Urinary bladder (tissue), 3 donors: ENCODE measurements at regions not wholly inside any gene's neighbourhood (a gene's known extent, or its start where the extent isn't known, plus 50 kb on each side); places are given as distances from the start of the nearest gene placed in this dataset.

Experiments used
- DNase-seq: peaks from one replicate; pipeline ENCODE4 v3.0.0-alpha.2; 2015; ENCODE audit errors: extremely low spot score
- H3K27ac ChIP-seq: one replicate; pipeline ENCODE4 v1.5.1; 2013; ENCODE audit warnings: low read depth, mild to moderate bottlenecking, moderate library complexity
- H3K36me3 ChIP-seq: one replicate; pipeline ENCODE4 v1.6.1; 2013; ENCODE audit warnings: mild to moderate bottlenecking, moderate library complexity; ENCODE audit not compliant: insufficient read depth
- H3K4me1 ChIP-seq: one replicate; pipeline ENCODE4 v1.6.1; 2013; ENCODE audit warnings: mild to moderate bottlenecking, moderate library complexity; ENCODE audit not compliant: insufficient read depth
- H3K4me3 ChIP-seq: one replicate; pipeline ENCODE4 v1.5.1; 2013; ENCODE audit warnings: low read depth, low read length
- WGBS: extraction: QIAGEN DNeasy Blood & Tissue Kit; methylation state at CpG from one replicate; pipeline ENCODE4 v1.1.7; 2013; 5-methylcytosine and 5-hydroxymethylcytosine counted together
- donor health status: healthy with polysubstance abuse.
- donor health status: healthy.

DNA sequence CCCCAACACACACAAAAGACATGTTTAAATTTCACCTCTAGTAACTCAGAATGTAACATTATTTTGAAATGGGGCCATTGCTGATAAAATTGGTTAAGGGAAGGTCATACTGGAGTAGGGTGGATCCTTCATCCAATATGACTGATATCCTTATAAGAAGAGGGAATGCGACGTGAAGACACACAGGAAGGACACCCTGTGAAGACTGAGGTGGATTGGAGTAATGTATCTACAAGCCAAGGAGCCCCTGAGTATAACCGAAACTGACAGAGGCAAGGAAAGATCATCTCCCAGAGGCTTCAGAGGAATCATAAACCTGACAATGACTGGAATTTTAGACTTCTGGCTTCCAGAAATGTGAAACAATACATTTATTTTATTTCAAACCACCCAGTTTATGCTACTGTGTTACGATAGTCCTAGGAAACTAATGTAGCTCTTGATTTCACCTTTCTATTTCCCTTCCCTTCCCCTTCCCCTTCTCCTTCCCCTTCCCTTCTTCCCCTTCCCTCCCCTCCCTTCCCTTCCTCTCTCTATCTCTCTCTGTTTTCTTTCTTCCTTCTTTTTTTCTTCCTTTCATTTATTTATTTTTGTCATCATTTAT is 1775.4 kb downstream of the LRRC4C start:
- Histone ChIP-seq H3K4me3 (no peak overlapping the region), H3K4me1 (no peaks in the 10 kb centered on the region), H3K36me3 (no peaks in the 10 kb centered on the region), H3K27ac (no peak overlapping the region)
- no peak for DNase-seq
- whole genome bisulfite sequencing = 92% methylated on average over 4 of the region's 4 CpGs

DNA sequence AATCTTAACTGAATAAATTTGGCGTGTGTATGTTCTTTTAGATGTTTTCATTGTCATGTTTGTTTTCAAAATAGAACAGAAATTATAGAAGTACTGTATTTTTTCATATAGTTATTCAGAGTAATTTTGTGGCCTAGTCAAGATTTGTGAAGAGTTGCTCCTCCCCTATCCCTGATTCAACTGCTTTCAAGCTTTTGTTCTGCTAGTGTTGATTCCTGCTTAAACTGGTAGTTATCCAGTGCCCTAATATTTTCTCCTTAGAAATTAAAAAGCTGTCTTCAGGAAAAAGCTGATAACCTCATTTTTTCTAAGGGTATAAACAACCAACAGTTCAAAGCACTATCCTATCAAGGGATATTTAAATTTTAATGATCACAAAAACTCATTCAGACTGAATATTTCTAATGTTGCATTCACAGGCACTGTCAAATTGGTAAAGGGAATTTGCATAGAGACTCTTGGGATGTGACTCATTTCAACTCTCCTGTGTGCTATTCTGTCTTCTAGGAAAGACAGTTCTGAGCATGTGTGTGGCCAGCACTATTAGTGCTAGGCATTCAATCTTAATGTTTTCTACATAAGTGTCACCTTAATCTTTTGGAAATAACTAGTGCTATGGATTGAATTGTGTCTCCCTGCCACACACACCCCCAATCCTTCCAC is 1776.0 kb downstream of the LRRC4C start:
- no peak overlapping the region for H3K4me3 ChIP-seq
- DNase-seq = no peak
- H3K27ac ChIP-seq = no peak overlapping the region
- WGBS = 74% methylated on average over 1 of the region's 1 CpG
- no peaks in the 10 kb centered on the region for H3K36me3 ChIP-seq
- H3K4me1 ChIP-seq = no peaks in the 10 kb centered on the region

DNA sequence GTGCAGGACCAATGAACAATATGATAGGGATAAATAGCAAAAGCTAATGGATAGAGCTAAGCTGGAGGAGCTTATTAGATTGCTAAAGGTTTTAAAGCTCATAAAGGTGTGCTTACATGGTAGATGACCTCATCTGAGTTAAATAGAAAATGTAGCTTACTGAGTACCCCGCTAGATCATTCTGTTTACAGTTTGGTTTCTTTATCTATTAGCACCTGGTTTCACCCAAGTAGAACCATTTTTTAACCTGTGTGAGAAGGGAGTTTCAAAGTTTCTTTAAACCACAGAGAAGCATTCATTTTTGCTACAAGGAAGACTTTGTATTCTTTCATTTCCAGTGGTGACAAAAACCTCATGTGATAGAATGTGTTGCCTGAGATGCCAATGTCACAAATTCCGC is 1778.0 kb downstream of the LRRC4C start:
- DNase-seq = no peak
- WGBS = 62% methylated on average over 2 of the region's 2 CpGs
- Histone ChIP-seq H3K4me3 (no peak overlapping the region), H3K4me1 (no peaks in the 10 kb centered on the region), H3K36me3 (no peaks in the 10 kb centered on the region), H3K27ac (no peak overlapping the region)

DNA sequence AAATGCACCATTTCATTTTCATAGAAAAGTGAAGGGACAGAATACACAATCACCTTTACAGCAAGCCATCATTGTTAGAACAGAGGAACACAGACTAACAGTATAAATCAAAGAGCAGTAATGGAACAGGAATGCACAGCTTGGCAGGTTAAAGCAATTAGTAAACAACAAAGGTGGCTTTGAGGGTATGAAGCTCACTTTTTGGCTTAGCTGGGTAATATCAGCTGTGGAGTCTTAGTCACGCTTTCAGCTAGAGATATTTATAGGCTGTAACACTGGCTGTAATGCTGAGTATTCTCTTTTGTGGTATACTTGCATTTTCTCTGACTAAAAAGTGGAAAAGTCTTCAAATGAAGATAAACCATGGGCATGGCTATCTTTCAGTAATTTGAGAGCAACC is 1780.5 kb downstream of the LRRC4C start:
- no peak overlapping the region for H3K4me3 ChIP-seq
- no peak for DNase-seq
- H3K27ac ChIP-seq = no peak overlapping the region
- WGBS = 33% methylated on average over 1 of the region's 1 CpG
- H3K36me3 ChIP-seq = no peaks in the 10 kb centered on the region
- no peaks in the 10 kb centered on the region for H3K4me1 ChIP-seq

DNA sequence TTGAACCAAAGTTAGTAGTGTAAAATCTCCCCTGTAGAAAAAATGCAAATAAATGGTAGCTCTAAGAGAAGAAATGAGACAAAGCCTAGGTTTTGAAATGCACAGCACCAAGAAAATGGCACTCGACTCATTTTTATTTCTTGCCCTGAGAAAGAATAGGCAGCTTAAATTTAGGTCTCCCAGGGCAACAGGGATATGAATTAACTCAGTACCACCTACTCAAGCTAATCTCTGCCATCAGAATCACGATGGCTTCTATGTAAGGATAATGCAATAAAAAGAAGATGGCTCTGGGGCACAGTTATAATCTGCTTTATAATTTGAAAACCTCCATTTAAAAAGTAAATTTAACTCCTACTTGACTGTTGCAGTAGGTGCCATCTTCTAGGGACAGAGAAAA is 1784.3 kb downstream of the LRRC4C start:
- H3K4me1 ChIP-seq = no peaks in the 10 kb centered on the region
- H3K27ac ChIP-seq = no peak overlapping the region
- no peak overlapping the region for H3K4me3 ChIP-seq
- no peak for DNase-seq
- WGBS = 66% methylated on average over 2 of the region's 2 CpGs
- no peaks in the 10 kb centered on the region for H3K36me3 ChIP-seq

DNA sequence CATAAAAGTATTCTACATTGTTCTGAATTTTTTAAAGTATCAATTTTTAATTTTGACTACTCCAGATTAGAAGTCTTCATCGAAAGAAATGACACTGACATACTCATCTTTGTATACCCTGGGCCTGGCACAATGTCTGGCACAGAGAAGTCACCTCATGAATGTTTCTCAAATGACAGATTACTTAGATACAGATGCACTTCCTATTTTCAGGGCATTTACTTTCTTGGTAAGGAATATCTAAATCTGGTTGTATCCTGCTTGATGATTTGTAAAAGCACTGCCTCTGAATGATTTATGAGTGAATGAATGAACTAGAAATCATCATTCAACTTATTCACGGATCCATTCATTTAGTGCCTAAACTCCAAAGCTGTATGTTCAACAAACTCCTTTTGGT is 1784.7 kb downstream of the LRRC4C start:
- WGBS = 79% methylated on average over 2 of the region's 2 CpGs
- Histone ChIP-seq H3K36me3 (no peaks in the 10 kb centered on the region), H3K4me3 (no peak overlapping the region), H3K27ac (no peak overlapping the region), H3K4me1 (no peaks in the 10 kb centered on the region)
- DNase-seq = no peak

DNA sequence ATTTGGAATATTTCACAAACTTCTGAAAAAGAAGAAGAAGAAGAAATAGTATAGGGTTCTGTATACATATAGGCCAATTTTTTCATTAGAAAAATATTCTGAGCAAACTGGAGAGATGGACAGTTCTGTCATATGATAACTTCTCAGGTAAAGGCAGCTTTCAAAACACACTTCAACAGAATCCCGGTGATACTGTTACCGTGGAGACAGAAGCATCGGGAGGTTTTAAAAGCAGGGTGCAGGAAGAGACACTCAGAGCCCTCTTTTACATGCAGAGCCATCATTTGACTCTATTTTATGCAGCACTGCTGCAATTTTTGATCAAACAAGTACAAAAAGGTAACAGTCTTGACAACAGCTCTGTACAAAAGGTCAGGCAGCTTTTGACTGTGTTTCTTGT is 1785.4 kb downstream of the LRRC4C start:
- Histone ChIP-seq H3K4me3 (no peak overlapping the region), H3K36me3 (no peaks in the 10 kb centered on the region), H3K27ac (no peak overlapping the region), H3K4me1 (no peaks in the 10 kb centered on the region)
- DNase-seq = no peak
- 61% methylated on average over 3 of the region's 3 CpGs for WGBS

DNA sequence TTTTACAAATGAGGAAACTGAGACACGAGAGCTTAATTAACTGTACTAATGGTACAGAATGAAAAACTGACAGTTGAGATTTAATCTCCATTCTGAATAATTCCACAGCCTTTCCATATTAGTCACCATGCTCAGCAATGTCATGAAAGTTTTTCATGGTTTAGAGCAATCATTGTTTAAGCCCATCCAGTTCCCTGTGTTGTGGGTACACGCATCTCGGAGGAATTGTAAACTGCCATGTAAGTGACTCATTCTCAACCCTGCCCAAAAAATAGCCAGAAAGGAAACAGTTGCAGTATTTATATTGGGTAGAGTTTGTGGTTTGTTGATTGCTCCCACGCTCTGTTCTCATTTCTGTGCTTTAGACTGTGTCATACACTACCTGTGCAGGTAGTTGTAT is 1790.8 kb downstream of the LRRC4C start:
- 77% methylated on average over 4 of the region's 4 CpGs for WGBS
- Histone ChIP-seq H3K4me3 (no peak overlapping the region), H3K36me3 (peaks cover 1% of the 10 kb centered on the region), H3K27ac (no peak overlapping the region), H3K4me1 (no peaks in the 10 kb centered on the region)
- no peak for DNase-seq

DNA sequence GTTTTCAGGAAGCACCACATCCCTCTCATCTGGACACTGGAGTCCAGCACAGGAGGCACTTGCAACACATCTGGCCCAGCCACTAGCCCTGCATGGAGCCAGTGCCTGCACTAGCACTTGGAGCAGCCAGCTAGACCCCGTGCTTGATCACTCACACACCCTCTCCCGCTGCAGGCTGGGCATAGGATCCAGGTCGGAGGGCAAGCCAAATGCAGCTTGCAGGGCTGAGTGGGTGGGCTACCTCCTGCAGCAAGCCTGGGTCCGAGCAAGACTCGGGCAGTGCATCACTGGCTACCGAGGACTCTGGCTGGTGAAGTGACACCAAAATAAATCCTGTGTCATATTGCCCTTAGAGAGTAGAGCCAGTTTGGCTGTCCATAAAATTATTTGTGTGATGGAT is 1795.4 kb downstream of the LRRC4C start:
- Histone ChIP-seq H3K36me3 (peaks cover 1% of the 10 kb centered on the region), H3K4me1 (no peaks in the 10 kb centered on the region), H3K4me3 (no peak overlapping the region), H3K27ac (no peak overlapping the region)
- no peak for DNase-seq
- 91% methylated on average over 6 of the region's 6 CpGs for WGBS

DNA sequence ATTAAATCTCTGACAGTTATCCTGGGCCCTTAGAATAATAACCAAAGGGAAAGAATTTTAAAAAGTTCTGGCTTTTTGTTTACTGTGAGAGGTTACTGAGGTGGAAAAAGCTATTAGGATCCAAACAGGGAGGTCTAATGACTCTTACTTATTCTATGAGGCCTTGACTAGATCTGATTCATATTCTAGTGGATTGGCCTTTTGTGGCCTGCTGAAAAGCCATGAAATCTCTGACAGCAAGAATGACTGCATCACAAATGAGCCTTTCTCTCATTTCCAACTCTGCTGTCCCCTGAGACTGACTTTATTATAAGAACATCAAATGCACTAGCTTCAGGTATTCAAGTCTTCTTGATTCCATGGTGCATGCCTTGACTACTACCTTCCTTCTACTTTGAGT is 1797.6 kb downstream of the LRRC4C start:
- no peak for DNase-seq
- H3K27ac ChIP-seq = no peak overlapping the region
- H3K4me3 ChIP-seq = no peak overlapping the region
- no peaks in the 10 kb centered on the region for H3K36me3 ChIP-seq
- H3K4me1 ChIP-seq = no peaks in the 10 kb centered on the region

DNA sequence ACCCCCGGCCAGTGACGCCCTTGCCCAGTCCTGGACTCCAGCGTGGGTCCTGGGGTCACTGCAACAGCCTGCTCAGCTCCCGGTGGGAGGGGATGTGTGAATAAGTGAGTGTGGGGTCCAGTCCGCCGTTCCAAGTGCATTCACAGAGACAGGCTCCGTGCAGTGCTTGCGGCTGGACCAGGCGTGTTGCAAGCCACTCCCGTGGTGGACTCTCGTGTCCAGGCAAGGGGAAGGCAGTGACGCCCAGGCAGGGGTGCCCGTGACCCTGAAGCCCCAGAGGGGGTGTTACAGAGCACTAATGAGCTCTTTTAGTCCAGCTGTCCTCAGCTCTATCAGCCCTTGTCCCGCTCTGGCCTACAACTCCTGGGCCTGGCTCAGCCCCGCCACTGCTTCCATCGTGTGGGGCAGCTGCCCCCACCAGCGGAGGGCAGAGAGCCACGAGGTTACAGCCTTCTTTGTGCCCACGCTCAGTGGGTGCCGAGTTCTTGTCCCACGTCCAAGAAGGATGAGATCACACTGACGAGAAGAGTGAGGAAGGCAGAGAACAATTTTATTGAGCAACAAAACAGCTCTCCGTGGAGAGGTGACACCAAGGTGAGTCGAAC is 1807.5 kb downstream of the LRRC4C start:
- Histone ChIP-seq H3K27ac (no peak overlapping the region), H3K4me1 (no peaks in the 10 kb centered on the region), H3K36me3 (no peaks in the 10 kb centered on the region), H3K4me3 (no peak overlapping the region)
- no peak for DNase-seq
- WGBS = 86% methylated on average over 24 of the region's 24 CpGs

DNA sequence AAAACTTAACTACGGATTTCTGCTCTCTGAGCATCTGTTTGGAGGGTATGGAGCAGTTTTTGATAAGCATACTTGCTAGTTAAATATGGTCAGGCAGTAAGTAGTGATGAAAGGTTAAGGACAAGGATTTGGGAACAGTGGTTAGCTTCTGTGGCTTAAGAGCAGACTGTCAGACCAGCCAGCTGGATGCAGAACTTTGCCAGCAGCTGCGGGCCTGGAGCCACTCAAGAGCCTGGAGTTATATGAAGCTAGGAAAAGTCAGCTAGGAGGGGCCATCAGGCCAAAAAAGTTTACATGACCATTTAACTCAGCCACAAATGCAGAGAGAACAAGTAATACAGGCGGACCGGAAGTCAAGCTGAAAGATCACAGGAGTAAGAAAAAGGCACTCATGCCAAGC is 1817.7 kb downstream of the LRRC4C start:
- H3K36me3 ChIP-seq = no peaks in the 10 kb centered on the region
- WGBS = 24% methylated on average over 4 of the region's 4 CpGs
- no peaks in the 10 kb centered on the region for H3K4me1 ChIP-seq
- no peak overlapping the region for H3K27ac ChIP-seq
- H3K4me3 ChIP-seq = no peak overlapping the region
- DNase-seq = no peak

DNA sequence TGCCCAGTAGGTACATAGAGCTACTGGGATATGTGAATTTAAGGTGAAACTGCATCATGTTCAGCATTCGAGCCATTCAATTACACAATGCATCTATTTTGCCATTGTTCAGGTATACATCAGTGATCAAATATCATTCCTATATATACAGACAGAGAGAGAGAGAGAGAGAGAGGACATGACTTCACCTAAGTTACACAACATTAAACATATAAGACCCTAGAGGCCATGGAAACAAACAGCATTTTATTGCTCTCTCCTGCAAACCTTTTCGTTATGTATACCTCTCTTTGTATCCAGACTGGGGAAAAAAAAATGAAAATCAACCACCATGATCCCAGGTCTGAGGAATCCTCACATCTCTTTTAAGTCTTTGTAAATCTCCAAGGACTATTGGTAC is 1829.1 kb downstream of the LRRC4C start:
- Histone ChIP-seq H3K4me3 (no peak overlapping the region), H3K27ac (no peak overlapping the region), H3K4me1 (no peaks in the 10 kb centered on the region), H3K36me3 (no peaks in the 10 kb centered on the region)
- DNase-seq = no peak
- WGBS = 73% methylated on average over 2 of the region's 2 CpGs

DNA sequence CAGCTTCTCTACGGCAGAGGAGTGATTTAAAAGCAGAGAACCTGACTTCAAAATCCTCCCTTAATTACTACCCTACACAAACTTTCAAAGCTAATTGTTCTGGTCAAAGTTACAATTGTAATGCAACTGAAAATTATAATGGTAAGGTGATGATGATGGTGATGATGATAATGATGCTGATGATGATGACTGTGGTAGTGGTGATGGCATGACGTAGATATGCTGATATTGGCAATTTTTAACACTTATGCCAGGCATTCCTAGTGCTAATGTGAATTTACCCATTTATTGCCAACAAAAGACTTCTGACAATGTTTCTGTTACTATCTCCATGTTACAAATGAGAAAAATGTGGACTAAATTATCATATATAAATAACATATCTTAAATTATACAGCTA is 1831.1 kb downstream of the LRRC4C start:
- Histone ChIP-seq H3K27ac (no peak overlapping the region), H3K4me3 (no peak overlapping the region), H3K4me1 (no peaks in the 10 kb centered on the region), H3K36me3 (no peaks in the 10 kb centered on the region)
- DNase-seq = no peak
- WGBS = 83% methylated on average over 2 of the region's 2 CpGs
